ENCODE measurements at regions not wholly inside any gene's neighbourhood (a gene's known extent, or its start where the extent isn't known, plus 50 kb on each side); places are given as distances from the start of the nearest gene placed in this dataset.

DNA sequence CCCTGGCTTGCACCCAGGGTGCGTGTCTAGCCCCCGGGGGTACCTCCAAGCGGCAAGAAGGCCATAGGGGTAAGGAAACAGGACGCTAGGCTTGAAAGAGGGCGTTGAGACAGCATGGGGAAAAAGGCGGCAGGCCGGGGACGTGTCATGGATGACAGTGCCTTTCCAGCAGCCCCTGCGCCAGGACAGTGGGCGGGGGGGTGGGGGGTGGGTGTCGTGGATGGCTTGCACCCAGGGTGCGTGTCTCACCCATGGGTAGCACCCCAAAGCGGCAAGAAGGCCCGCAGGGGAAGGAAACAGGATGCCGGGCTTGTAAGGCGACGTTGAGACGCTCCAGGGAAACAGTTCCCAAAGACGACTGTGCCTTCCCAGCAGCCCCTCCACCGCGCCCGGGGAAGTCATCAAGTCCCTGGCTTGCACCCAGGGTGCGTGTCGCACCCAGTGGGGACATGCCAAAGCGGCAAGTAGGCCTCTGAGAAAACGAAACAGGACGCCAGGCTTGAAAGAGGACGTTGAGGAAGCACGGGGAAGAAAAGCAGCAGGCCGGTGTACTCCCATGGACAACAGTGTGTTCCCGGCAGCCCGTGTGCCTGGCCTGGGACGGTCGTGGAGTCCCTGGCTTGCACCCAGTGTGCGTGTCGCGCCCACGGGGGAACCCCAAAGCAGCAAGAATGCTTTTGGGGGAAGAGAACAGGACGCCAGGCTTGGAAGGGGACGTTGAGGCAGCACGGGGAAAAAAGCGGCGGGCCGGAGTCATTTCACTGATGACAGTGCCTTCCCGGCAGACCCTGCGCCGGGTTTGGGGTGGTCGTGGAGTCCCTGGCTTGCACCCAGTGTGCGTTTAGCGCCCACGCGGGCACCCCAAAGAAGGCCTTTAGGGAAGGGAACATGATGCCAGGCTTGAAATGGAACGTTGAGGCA is 163.5 kb upstream of the ALG10B start:
- TF ChIP-seq POLR2A (IDR thresholded peaks at IDR 0.05; ENCODE audit: low read depth, low read length): no peak
- TF ChIP-seq POLR2AphosphoS5 (IDR thresholded peaks at IDR 0.05; ENCODE audit: low read depth, low read length): no peak
- TF ChIP-seq SPI1 (IDR thresholded peaks at IDR 0.05; ENCODE audit: low read depth, low read length): no peak

All from GM12891 (cell line).